HepG2 (cell line): ENCODE measurements at regions not wholly inside any gene's neighbourhood (a gene's known extent, or its start where the extent isn't known, plus 50 kb on each side); places are given as distances from the start of the nearest gene placed in this dataset.

Source experiments
- ATAC-seq: fragments of 200-7000 bp; cut with Tn5 transposase; 3 replicates; pipeline ENCODE4 v1.9.1; 2020; ENCODE audit warnings: mild to moderate bottlenecking, moderate library complexity
- BruUV-seq: library from RNA; stranded (reverse); fragments of 400-500 nt; replicated peaks from 2 replicates; lab custom pipeline; 2021; lab: Mats Ljungman, UMichigan
- CTCF ChIA-PET: fragments of 300-600 bp; formaldehyde crosslinking; extraction: SDS; loops from one replicate; lab custom pipeline; 2021; ENCODE audit warnings: low total read pairs, inconsistent platforms, low intra/inter-chr PET ratio; lab: Yijun Ruan, JAX
- POLR2A ChIA-PET: fragments of 350-600 bp; sonication (Branson Sonifier 250); formaldehyde crosslinking; loops from one replicate; lab custom pipeline; 2020; ENCODE audit warnings: antibody characterized with exemption, inconsistent platforms; lab: Yijun Ruan, JAX
- DNase-seq: peaks from one replicate; pipeline ENCODE4 v3.0.0-alpha.2; 2015; ENCODE audit warnings: low spot score
- FAIRE-seq: peaks from 3 replicates; lab custom pipeline; 2011; peaks lifted over from hg19 to GRCh38; lab: Jason Lieb, UNC
- H2AFZ ChIP-seq: one replicate; pipeline ENCODE4 v1.6.1; 2011; ENCODE audit warnings: low read length, inconsistent platforms
- H3K27ac ChIP-seq: fragments of 300-600 bp; 3 replicates; pipeline ENCODE4 v1.8.0; 2011; ENCODE audit warnings: mixed run types, mild to moderate bottlenecking, mixed read lengths, low read length, inconsistent platforms; ENCODE audit not compliant: insufficient read depth; ENCODE audit errors: extremely low read length
- H3K27me3 ChIP-seq, 2 experiments: fragments of 200-600 bp in 1 of 2; 2 replicates in 1 of 2; 3 replicates in 1 of 2; pipeline versions ENCODE4 v1.6.0 to v1.8.0; 2011; ENCODE audit warnings: low read length in 2 of 2, mild to moderate bottlenecking in 2 of 2, moderate library complexity in 2 of 2, inconsistent platforms in 1 of 2; ENCODE audit not compliant: insufficient read depth in 2 of 2, control insufficient read depth in 1 of 2
- H3K36me3 ChIP-seq, 2 experiments: fragments of 200-600 bp in 1 of 2; replicated peaks in 1 of 2; 2 replicates in 1 of 2; 3 replicates in 1 of 2; pipeline versions ENCODE4 v1.5.1 to v1.8.0; 2011; ENCODE audit warnings: low read length in 2 of 2, inconsistent platforms in 1 of 2; ENCODE audit not compliant: insufficient read depth in 2 of 2, control insufficient read depth in 1 of 2
- H3K4me1 ChIP-seq: 2 replicates; pipeline ENCODE4 v1.5.1; 2012; ENCODE audit warnings: low read length, inconsistent platforms; ENCODE audit not compliant: insufficient read depth
- H3K4me2 ChIP-seq: 2 replicates; pipeline ENCODE4 v1.6.0; 2011; ENCODE audit warnings: low read depth, low read length, inconsistent platforms
- H3K4me3 ChIP-seq, 3 experiments: fragments of 200-600 bp in 1 of 3; sonication (generic), shearing (Covaris generic) in 1 of 3; replicated peaks in 1 of 3; 2 replicates each; pipeline ENCODE4 v1.5.1; 2011 to 2016; ENCODE audit warnings: low read length in 3 of 3, inconsistent platforms in 2 of 3, low read depth in 2 of 3, mild to moderate bottlenecking in 2 of 3, control low read depth in 1 of 3, mixed read lengths in 1 of 3; ENCODE audit not compliant: insufficient read depth in 1 of 3
- H3K79me2 ChIP-seq: one replicate; pipeline ENCODE4 v1.6.1; 2011; ENCODE audit warnings: low read length, inconsistent platforms; ENCODE audit not compliant: insufficient read depth
- H3K9ac ChIP-seq: 2 replicates; pipeline ENCODE4 v1.6.0; 2011; ENCODE audit warnings: mild to moderate bottlenecking, low read depth, low read length, inconsistent platforms; ENCODE audit not compliant: insufficient read depth
- H3K9me3 ChIP-seq: 2 replicates; pipeline ENCODE4 v1.5.1; 2012; ENCODE audit warnings: mild to moderate bottlenecking, low read length
- H4K20me1 ChIP-seq: 2 replicates; pipeline ENCODE4 v1.6.0; 2011; ENCODE audit warnings: inconsistent platforms, mild to moderate bottlenecking, low read length, moderate library complexity; ENCODE audit not compliant: insufficient read depth
- BCL6 ChIP-seq: IDR thresholded peaks from 2 replicates; pipeline ENCODE4 v1.6.1; 2016; ENCODE audit warnings: missing genetic modification reagents, missing compliant biosample characterization
- FOXA1 ChIP-seq, 2 experiments: fragments of 450-650 bp in 1 of 2; sonication (generic) in 1 of 2; formaldehyde crosslinking in 1 of 2; IDR thresholded peaks; 2 replicates each; pipeline versions ENCODE4 v1.4.0 to v1.6.1; 2016 to 2020; ENCODE audit warnings: missing genetic modification reagents in 1 of 2
- HIVEP1 ChIP-seq: sonication (generic); formaldehyde crosslinking; IDR thresholded peaks from 2 replicates; pipeline ENCODE4 v1.4.0; 2020; ENCODE audit warnings: mild to moderate bottlenecking, missing genetic modification reagents
- MYPOP ChIP-seq: sonication (generic); formaldehyde crosslinking; IDR thresholded peaks from 2 replicates; pipeline ENCODE4 v1.8.1; 2023; ENCODE audit warnings: mild to moderate bottlenecking, moderate library complexity, missing genetic modification reagents
- NCOR1 ChIP-seq: fragments of 200-600 bp; sonication (generic); IDR thresholded peaks from 2 replicates; pipeline ENCODE4 v1.7.0; 2017; ENCODE audit warnings: antibody characterized with exemption, low read length, borderline replicate concordance
- RAD51 ChIP-seq: fragments of 450-650 bp; IDR thresholded peaks from 2 replicates; pipeline ENCODE4 v1.6.1; 2016; ENCODE audit warnings: borderline replicate concordance
- SP2 ChIP-seq: sonication (generic); formaldehyde crosslinking; IDR thresholded peaks from 2 replicates; pipeline ENCODE4 v1.5.1; 2020; ENCODE audit warnings: mild to moderate bottlenecking, missing genetic modification reagents
- U2AF2 ChIP-seq: fragments of 200-400 bp; formaldehyde crosslinking; IDR thresholded peaks from 2 replicates; pipeline ENCODE4 v1.6.1; 2017; ENCODE audit warnings: low read depth, mild to moderate bottlenecking, low read length
- ZNF782 ChIP-seq: sonication (generic); formaldehyde crosslinking; IDR thresholded peaks from 2 replicates; pipeline ENCODE4 v1.4.0; 2020; ENCODE audit warnings: missing genetic modification reagents, mild to moderate bottlenecking, borderline replicate concordance
- ZNF788 ChIP-seq: sonication (generic); formaldehyde crosslinking; IDR thresholded peaks from 2 replicates; pipeline ENCODE4 v1.5.0; 2020; ENCODE audit warnings: mild to moderate bottlenecking, missing genetic modification reagents, borderline replicate concordance
- WGBS: methylation state at CpG from one replicate; pipeline ENCODE4 v1.1.6; 2017; ENCODE audit warnings: low lambda C conversion rate; 5-methylcytosine and 5-hydroxymethylcytosine counted together
- in situ Hi-C: cut with HindIII; loops from 2 replicates; pipeline ENCODE4 v1.10.0; 2017; ENCODE audit warnings: low pct_unique_long_range_greater_than_20kb; ENCODE audit not compliant: extremely low pct_ligation_motif_present
- intact Hi-C: fragments of 100-400 bp; cut with micrococcal nuclease; formaldehyde crosslinking; loops from one replicate; pipeline ENCODE4 v1.10.0; 2022; ENCODE audit not compliant: unreplicated experiment

- no peaks in the 10 kb centered on the region for H3K27me3 ChIP-seq
- H3K9me3 ChIP-seq, result no peaks in the 10 kb centered on the region
- H3K4me1 ChIP-seq, result no peaks in the 10 kb centered on the region
- intact Hi-C loops, result no loop called here
- ATAC-seq (no peak), DNase-seq (no peak), FAIRE-seq (no peak)
- no peak overlapping the region for H3K9ac ChIP-seq
- TF ChIP-seq NCOR1 (no peak), BCL6 (no peak), RAD51 (no peak), ZNF788 (no peak), HIVEP1 (CRISPR knock-in tag) (no peak), ZNF782 (no peak), SP2 (CRISPR knock-in tag) (no peak), MYPOP (no peak), FOXA1 (IDR thresholded peaks at IDR 0.05) (no peak), FOXA1 (CRISPR knock-in tag; IDR thresholded peaks at IDR 0.05) (no peak), U2AF2 (no peak)
- BruUV-seq, result no TSS peak
- ChIA-PET CTCF (no interaction called here), POLR2A (no interaction called here)
- whole genome bisulfite sequencing, result 0% methylated on average over 1 of the region's 1 CpG
- H4K20me1 ChIP-seq, result no peaks in the 10 kb centered on the region
- H3K27ac ChIP-seq, result no peak overlapping the region
- H3K79me2 ChIP-seq, result no peaks in the 10 kb centered on the region
- in situ Hi-C loops, result no loop called here
- H3K4me2 ChIP-seq, result no peak overlapping the region
- no peaks in the 10 kb centered on the region for H3K36me3 ChIP-seq
- no peak overlapping the region for H2AFZ ChIP-seq
- no peak overlapping the region for H3K4me3 ChIP-seq
Measured at GRCh38 chr7:8380130-8380529, 53.3 kb upstream of the NXPH1 start.
